Loucy (cell line): ENCODE measurements at regions not wholly inside any gene's neighbourhood (a gene's known extent, or its start where the extent isn't known, plus 50 kb on each side); places are given as distances from the start of the nearest gene placed in this dataset.

Experiments used
- EZH2phosphoT487 ChIP-seq: fragments of 200-600 bp; IDR thresholded peaks from 2 replicates; pipeline ENCODE4 v1.6.1; 2018; ENCODE audit warnings: antibody characterized with exemption, mild to moderate bottlenecking, moderate library complexity, borderline replicate concordance
- TF ChIP-seq, protein P1 (sequence below): fragments of 200-600 bp; sonication (generic); conservative IDR thresholded peaks from 2 replicates; pipeline ENCODE4 v1.5.1; 2014; ENCODE audit warnings: mild to moderate bottlenecking, antibody characterized with exemption, low read length

DNA sequence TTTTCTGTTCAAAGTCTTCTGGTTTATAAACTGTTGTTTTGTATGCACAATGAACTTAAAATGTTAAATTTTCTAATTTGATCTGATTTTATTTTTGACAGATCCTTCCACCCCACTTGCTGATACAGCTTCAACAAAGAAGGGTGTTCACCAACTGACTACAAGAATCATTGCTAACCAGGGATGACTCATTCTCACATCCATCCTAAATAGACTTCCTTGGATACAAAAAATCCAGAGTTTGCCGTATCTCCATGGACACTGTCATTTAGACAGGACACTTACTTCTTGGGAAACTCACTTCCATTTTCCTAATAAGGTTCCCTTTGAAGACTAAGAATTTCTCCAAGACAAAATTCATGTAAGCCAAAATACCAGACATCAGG lies 111.6 kb upstream of the NWD2 start:
- TF ChIP-seq, protein P1, sequence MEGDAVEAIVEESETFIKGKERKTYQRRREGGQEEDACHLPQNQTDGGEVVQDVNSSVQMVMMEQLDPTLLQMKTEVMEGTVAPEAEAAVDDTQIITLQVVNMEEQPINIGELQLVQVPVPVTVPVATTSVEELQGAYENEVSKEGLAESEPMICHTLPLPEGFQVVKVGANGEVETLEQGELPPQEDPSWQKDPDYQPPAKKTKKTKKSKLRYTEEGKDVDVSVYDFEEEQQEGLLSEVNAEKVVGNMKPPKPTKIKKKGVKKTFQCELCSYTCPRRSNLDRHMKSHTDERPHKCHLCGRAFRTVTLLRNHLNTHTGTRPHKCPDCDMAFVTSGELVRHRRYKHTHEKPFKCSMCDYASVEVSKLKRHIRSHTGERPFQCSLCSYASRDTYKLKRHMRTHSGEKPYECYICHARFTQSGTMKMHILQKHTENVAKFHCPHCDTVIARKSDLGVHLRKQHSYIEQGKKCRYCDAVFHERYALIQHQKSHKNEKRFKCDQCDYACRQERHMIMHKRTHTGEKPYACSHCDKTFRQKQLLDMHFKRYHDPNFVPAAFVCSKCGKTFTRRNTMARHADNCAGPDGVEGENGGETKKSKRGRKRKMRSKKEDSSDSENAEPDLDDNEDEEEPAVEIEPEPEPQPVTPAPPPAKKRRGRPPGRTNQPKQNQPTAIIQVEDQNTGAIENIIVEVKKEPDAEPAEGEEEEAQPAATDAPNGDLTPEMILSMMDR, result no peak
- TF ChIP-seq EZH2phosphoT487, result no peak
